Activated naive CD4-positive, alpha-beta T cell (primary cell): ENCODE measurements at regions not wholly inside any gene's neighbourhood (a gene's known extent, or its start where the extent isn't known, plus 50 kb on each side); places are given as distances from the start of the nearest gene placed in this dataset.
"Not testable (repeated sequence)": the region's sequence is repeated elsewhere in the genome, so short reads cannot be mapped to it uniquely, and the experiment has no call there.

Experiments
- DNase-seq, 4 experiments: peaks; one replicate each; lab custom pipeline; 2025; lab: John Stamatoyannopoulos, UW

GRCh38 chr1:43042773-43043457, 84.2 kb upstream of the SLC2A1 start:
- no peak for DNase-seq

DNA sequence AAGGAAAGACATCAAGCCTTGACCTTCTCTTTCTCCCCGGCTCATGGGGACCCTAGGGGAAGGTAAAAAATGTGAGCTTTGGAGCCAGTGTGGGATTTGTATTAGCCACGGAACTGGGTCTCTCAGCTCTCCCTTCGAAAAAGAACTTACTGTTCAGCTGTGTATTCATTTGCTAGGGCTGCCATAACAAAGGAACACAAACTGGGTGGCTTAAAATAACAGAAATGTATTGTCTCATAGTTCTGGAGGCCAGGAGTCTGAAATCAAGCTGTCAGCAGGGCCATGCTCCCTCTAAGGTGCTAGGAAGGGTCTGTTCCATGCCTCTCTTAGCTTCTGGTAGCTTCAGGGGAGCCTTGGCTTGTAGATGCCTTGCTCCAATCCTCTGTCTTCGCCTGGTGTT, 83.5 kb upstream of the SLC2A1 start:
- no peak for DNase-seq

- DNase-seq: no peak
Measured at GRCh38 chr1:43041591-43041990, 82.9 kb upstream of the SLC2A1 start.

- no peak for DNase-seq
Measured at GRCh38 chr1:43039228-43040055, 80.8 kb upstream of the SLC2A1 start.

- no peak for DNase-seq
Measured at GRCh38 chr1:43038232-43038935, 79.7 kb upstream of the SLC2A1 start.

- no peak for DNase-seq
Measured at GRCh38 chr1:43037466-43037865, 78.8 kb upstream of the SLC2A1 start.

GRCh38 chr1:43036932-43037331, 78.3 kb upstream of the SLC2A1 start:
- no peak for DNase-seq

GRCh38 chr1:43035821-43036741, 77.4 kb upstream of the SLC2A1 start:
- DNase-seq: no peak

DNA sequence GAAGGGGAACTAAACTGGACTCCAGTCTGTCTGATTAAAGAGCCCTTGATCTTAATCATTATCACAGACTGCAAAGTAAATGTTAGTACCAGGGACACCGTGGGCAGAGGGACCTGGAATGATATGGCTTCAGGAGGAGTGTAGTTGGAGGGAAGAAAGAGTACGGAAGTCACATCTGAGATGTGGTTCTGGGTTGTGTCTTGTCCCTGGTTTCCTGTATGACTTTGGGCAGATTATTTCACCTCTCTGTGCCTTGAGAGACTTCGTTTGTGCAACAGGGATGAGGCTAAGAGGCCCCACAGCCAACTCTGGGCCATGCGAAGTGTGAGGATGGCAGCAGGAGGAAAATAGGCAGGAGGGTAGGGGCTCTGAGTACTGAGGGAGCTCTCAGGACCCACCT, 76.1 kb upstream of the SLC2A1 start:
- no peak for DNase-seq

DNA sequence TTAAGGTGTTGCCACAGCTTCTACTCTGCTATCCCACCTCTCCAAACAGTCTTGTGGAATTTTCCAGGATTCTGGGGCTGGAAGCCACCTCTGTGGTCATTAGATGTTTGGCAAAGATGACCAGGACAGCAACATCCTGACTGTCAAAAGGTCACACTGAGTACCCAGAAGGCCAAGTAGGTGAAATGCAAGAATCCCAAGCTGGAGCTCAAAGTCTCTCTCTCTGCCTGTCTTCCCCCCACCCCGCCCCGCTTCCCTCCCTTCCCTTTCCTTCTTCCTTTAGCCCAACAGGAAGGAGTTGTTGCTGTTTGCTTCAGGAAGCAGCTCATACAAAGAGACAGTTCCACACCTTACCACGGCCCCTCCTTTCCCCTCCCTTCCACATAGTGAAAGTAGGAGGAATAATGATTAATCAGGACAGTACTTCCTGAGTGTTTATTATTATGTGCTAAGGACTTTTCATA, 75.6 kb upstream of the SLC2A1 start:
- DNase-seq: no peak

DNA sequence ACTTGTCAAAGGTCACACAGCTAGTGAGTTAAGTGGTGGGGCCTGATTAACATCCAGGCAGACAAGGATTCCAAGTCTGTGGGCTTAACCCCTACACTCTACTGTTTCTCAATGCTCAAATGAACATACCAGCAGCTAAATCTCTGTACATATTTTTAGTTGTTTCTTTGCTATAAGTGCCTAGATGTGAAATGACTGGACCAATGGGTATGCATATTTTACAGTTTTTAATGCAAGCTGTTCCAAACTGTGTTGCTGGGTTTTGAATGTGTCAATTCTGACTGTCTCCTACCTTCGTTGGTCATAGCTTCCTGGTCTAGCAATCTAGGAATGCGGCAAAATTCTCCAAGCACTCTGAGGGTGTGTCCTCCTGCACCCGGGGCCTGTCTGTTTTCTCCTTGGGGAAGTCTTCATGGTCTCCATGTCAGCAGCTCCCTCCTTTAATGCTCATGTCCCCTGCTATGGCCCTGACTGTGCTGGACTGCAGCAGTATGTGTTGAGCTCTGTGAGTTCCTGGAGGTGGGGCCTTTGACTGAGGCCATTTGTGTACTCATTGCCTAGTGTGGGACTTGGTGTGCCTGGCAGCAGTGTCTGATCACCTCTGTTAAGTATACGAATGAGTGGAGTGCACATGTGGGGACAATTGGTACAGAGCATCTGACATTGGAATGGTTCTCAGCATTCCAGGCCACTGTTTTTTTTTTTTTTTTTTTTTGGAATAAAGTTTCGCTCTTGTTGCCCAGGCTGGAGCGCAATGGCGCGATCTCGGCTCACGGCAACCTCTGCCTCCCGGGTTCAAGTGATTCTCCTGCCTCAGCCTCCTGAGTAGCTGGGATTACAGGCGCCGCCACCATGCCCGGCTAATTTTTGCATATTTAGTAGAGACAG, 72.9 kb upstream of the SLC2A1 start:
- DNase-seq: no peak

GRCh38 chr1:43024905-43025304, 66.2 kb upstream of the SLC2A1 start:
- DNase-seq: no peak

DNA sequence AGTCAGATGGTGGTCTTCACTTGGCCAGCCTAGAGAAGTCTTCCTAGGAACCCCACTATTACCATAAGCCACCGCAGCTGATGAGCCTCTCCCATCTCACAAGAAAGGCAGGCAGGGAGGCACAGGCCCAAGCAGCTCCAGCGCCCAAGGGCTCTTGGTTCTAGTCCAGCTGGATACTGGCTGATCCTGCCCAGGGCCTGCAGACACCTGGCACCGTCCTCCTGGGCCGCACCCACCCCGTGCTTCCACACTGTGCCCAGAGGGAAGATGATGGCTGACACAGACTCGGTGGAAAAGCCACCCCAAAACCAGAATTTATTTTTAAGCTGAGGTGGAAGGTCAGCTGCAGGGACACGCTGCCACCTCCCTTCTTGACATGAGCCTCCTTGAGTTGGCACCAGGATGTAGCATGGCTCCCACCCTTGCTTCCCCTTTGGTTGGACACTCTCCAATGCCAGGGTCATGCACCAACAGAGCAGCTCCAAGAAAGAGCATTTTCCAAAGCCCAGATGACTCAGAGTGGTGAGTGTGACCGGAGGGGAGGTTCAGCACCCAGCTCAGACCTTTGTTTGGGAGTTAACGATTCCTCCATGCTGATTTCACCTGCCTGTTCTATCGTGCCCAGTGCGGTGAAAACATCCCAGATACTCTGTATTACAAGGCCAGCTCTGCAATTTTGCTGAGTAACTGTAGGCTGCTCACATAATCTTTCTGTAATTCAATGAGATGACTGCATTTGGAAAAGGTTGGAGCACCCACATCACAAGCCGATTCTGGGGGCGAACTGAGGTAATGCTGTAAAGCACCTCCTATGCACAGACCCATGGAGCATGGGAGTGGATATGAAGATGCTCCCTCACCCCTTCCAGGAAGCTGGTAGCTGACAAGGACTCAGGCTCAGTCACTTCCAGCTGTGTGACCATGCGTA, 63.1 kb upstream of the SLC2A1 start:
- DNase-seq: no peak

DNA sequence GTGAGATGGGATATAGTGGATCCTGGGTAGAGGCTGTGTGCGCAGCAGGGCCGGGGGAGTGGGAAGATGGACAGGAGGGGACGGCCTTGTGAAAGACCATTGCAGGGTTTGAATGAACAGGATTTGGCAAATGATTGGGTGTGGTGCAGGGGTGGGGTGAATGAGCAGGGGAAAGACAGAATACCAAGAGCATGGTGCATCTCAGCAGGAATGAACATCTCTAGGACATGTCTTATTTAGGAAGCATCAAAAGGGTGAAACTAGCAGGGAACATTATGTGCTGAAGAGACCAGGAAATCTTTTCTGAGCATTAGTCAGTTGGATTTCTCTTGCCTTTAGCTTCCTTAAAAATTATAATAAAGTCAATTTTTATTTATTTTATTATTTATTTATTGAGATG, 60.6 kb upstream of the SLC2A1 start:
- DNase-seq: no peak

DNA sequence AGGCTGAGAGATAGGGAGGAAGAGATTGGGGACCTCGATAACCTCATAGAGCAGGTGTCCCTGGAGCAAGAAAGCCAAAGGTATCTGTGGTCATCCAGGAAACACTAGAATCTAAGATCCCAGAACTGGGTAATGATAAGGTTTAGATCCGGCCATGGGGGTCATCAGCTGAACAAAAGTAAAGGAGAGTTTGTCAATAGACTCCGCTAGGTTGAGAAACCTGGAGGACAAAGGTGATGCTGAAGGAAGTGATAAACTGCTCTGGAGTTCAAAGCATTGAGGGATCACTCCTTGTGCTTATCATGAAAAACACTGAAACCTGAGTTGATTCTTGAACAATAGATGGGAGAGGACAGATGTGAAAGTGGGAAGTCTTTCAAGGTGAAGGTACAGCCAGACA, 59.5 kb upstream of the SLC2A1 start:
- DNase-seq: no peak

GRCh38 chr1:43015269-43015668, 56.6 kb upstream of the SLC2A1 start:
- DNase-seq: no peak

GRCh38 chr1:43014579-43014978, 55.9 kb upstream of the SLC2A1 start:
- not testable (repeated sequence) for DNase-seq

DNA sequence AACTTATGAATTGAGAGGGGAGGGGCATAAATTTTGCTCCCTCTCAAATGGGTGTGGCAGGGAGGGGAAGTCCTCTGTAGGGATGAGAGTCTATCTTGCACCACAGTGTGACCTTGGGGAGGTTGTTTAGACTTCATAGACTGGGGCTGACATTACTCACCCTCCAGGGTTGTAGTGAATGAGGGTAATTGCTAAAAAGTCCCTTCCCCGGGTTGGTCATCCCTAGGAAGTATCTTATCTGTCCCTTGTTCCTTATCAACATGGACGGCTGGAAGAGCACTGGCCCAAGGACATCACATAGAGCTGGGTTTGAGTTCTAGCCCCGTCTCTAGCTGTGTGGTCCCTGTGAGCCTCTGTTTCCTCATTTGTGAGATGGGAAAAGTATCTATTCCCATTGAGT, 52.4 kb upstream of the SLC2A1 start:
- no peak for DNase-seq

GRCh38 chr1:43009274-43009673, 50.6 kb upstream of the SLC2A1 start:
- no peak for DNase-seq
